Kidney epithelial cell (primary cell): ENCODE measurements at regions not wholly inside any gene's neighbourhood (a gene's known extent, or its start where the extent isn't known, plus 50 kb on each side); places are given as distances from the start of the nearest gene placed in this dataset.
A peak's percentile ranks its signal among the peaks of the same experiment; 100 is the strongest.

Source experiments
- DNase-seq: peaks from one replicate; pipeline ENCODE4 v3.0.0-alpha.2; 2010; ENCODE audit warnings: low read depth
- H3K27me3 ChIP-seq: 2 replicates; pipeline ENCODE4 v1.6.0; 2011; ENCODE audit warnings: low read length; ENCODE audit not compliant: control insufficient read depth, insufficient read depth
- H3K36me3 ChIP-seq: 2 replicates; pipeline ENCODE4 v1.5.1; 2011; ENCODE audit warnings: low read length; ENCODE audit not compliant: control insufficient read depth, insufficient read depth
- H3K4me3 ChIP-seq: 2 replicates; pipeline ENCODE4 v1.5.1; 2011; ENCODE audit warnings: low read depth, mild to moderate bottlenecking, control low read depth, low read length
- CTCF ChIP-seq: IDR thresholded peaks from 2 replicates; pipeline ENCODE4 v1.5.1; 2011; ENCODE audit warnings: mild to moderate bottlenecking, moderate library complexity, low read length, control low read depth, inconsistent platforms; ENCODE audit not compliant: insufficient read depth, poor library complexity, severe bottlenecking

DNA sequence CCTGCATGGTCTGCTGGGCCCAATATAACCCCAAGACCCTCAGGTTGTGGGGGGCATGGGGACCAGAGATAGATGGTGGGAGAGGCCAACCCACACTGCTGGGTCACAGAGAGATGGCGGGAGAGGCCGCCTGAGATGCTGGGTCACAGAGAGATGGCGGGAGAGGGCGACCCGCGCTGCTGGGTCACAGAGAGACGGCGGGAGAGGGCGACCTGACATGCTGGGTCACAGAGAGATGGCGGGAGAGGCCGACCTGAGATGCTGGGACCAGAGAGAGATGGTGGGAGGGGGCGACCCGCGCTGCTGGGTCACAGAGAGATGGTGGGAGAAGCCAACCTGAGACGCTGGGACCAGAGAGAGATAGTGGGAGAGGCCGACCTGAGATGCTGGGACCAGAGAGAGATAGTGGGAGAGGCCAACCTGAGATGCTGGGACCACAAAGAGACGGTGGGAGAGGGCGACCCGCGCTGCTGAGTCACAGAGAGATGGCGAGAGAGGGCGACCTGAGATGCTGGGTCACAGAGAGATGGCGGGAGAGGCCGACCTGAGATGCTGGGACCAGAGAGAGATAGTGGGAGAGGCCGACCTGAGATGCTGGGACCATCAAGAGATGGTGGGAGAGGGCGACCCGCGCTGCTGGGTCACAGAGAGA lies 133.2 kb downstream of the DLL1 start:
- Histone ChIP-seq H3K4me3 (no peak overlapping the region), H3K27me3 (peaks cover under 1% of the 10 kb centered on the region), H3K36me3 (no peaks in the 10 kb centered on the region)
- no peak for DNase-seq
- TF ChIP-seq CTCF, result no peak

DNA sequence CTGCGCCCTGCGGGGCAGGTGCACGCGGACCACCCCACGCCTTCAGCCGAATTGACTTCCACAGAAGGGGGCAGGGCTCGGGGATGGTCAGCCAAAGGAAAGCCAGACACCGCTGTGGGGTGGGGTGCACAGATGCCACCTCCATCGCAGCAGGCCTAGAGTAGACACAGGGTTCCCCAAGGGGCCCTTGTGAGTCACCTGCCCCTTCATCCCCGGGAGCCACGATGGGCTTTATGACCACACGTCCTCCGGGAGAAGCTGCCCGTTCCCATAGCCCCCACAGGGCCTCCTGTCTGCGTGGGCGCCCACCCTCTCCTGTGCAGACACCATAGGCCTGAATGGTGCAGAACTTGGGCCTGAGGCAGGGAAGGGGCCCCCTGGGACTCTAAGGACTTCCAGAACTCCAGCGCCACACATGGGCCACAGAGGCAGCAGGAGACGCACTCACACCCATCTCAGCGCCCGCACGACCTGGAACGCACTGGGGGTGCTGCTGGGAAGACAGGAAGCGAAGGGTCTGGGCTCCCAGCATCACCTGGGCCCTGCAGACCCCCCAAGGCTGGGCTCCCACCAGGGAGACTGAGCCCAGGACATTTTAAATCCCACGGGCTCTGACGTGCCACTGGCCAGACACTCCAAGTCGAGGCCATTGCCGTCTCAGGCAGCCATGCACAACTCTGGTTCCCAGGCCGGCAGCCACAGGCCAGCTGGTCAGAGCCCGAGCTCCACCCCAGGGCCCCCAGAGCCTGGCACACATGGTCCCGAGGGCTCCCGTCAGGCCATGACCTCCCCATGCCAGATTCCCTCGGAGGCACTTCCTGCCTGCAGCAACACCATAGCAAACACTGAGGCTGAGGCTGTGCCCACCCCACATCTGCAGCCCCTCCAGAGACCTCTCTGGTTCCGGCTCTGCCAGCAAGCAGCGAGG lies 134.2 kb downstream of the DLL1 start:
- Histone ChIP-seq H3K27me3 (peaks cover 3% of the 10 kb centered on the region), H3K4me3 (no peak overlapping the region), H3K36me3 (no peaks in the 10 kb centered on the region)
- TF ChIP-seq CTCF, result no peak
- DNase-seq, result no peak

DNA sequence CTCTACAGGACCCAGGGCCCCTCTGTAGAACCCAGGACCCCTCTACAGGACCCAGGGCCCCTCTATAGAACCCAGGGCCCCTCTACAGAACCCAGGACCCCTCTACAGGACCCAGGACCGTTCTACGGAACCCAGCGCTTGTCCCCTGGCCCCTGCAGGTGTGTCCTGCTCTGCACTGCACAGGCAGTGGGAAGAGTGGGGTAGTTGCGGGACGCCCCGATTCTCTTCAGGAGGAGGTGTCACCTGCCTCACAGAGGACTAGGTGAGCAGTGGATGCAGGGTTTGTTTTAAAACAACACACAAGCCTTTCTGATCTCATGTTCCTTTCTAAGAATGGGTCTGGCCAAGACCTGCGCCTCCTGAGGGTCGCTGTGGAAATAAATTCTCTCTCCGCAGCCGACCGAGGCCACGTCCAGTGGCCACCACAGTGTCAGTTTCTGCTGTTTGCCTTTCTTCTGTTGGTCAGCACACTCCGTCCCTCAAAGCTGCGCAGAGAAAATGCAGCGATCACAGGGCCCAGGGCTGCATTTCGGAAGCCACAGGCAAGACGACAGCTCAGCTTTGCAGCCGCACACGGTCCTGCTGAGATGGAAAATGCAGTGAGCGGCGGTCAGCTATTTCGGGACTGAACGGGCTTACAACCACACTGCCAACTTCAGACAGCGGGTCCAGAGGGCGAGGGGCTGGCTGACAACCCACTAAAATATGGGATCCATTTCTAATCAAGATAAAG lies 135.2 kb downstream of the DLL1 start:
- TF ChIP-seq CTCF, result no peak
- Histone ChIP-seq H3K4me3 (no peak overlapping the region), H3K36me3 (no peaks in the 10 kb centered on the region), H3K27me3 (peaks cover 5% of the 10 kb centered on the region)
- DNase-seq, result no peak

DNA sequence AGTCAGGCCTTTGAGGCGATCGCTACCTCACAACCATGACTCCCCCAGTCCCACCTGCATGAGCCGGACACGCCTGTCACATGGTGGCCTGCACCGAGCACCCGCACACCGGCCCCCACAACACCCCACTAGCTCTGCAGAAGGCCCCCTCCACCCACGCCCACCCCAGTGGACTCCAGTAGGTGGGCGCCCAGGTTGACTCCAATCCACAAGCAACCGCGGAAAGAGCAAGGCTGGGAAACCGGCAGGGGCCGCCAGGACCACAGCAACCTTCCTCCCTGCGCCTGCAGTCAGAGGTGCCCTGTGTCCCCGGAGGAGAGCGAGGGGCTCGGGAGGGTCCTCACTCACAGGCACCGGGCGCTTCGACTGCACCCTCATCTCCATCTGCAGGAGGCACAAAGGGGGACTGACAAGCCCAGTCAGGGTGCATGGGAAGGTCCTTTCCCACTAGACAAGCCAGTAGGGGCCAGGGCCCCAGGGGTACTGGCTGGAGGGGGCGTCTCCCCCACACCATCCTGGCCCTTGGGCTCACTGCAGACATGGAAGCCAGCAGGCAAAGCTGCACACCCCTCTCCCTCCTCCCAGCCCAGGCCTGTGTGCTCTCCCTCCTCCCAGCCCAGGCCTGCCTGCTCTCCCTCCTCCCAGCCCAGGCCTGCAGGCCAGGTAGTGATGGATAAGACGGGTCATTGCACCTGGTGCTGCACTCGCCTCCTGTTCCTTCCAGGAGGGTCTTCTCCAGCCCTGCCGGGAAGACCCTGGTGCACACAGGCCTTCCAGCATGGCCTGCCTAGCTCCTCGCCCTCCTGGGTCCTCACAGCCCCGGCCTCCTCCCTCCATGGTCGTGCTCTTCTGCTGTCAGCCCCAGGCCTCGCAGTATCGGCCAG lies 137.2 kb downstream of the DLL1 start:
- no peak for TF ChIP-seq CTCF
- Histone ChIP-seq H3K4me3 (no peak overlapping the region), H3K36me3 (no peaks in the 10 kb centered on the region), H3K27me3 (peaks cover 9% of the 10 kb centered on the region)
- DNase-seq, result no peak

DNA sequence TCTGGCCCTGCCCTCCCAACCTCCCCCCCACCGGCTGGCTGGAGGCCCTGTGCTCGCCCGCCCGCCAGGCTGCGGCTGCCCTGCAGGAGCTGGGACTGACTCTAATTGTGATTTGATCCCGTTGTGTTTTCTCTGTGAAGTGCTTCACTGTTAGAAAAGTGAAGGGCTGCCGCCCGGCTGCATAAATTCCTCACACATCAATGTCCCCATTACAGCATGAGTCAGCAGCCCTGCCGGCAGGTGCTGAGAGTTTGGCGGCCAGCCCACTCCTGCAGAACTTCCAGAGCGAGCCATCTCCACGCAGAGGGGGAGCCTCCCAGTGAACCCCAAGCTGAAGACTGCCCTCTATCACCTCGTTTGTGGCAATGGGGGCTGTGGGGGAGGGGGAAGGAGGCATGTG lies 137.9 kb downstream of the DLL1 start:
- Histone ChIP-seq H3K36me3 (no peaks in the 10 kb centered on the region), H3K4me3 (no peak overlapping the region), H3K27me3 (peaks cover 12% of the 10 kb centered on the region)
- peak; percentile 38 for DNase-seq
- TF ChIP-seq CTCF, result no peak
